ENCODE measurements at regions not wholly inside any gene's neighbourhood (a gene's known extent, or its start where the extent isn't known, plus 50 kb on each side); places are given as distances from the start of the nearest gene placed in this dataset.

DNA sequence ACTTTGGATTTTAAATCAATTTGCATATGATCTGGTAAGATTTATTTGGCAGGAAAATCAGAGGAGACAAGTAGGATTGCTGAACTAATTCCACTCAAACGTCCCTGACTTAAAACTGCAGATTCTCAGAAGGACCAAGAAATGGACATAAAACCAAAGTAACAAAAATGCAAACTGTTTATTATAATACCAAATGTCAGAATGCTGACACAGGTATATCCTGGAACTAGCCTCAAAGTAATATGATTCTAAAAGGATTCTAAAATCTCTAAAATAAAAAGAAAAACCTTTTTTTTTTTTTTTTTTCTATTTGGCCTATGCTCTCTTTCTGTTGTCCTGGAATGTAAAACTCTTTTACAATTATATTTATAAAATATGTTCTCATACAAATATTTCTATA, 74.4 kb upstream of the BTBD3 start:
- H2AFZ ChIP-seq (ENCODE audit: low read length) = no peak overlapping the region
- ChIA-PET CTCF (ENCODE audit: unreplicated experiment) (no interaction called here), POLR2A (no interaction called here)
- H3K27ac ChIP-seq (ENCODE audit: low read depth, low read length, poor library complexity, severe bottlenecking) = no peak overlapping the region
- intact Hi-C loops (cut with micrococcal nuclease; ENCODE audit: unreplicated experiment) = no loop called here
- H3K9me2 ChIP-seq (ENCODE audit: insufficient read depth, low read length) = no peaks in the 10 kb centered on the region
- DNase-seq (ENCODE audit: low spot score) = no peak
- H3K9me3 ChIP-seq (ENCODE audit: low read length) = no peaks in the 10 kb centered on the region
- BruUV-seq (replicated peaks) = no TSS peak
- no peaks in the 10 kb centered on the region for H3K79me2 ChIP-seq (ENCODE audit: insufficient read depth, low read depth, low read length)
- no peak overlapping the region for H3K4me2 ChIP-seq (ENCODE audit: low read length)
- TF ChIP-seq, protein P1, sequence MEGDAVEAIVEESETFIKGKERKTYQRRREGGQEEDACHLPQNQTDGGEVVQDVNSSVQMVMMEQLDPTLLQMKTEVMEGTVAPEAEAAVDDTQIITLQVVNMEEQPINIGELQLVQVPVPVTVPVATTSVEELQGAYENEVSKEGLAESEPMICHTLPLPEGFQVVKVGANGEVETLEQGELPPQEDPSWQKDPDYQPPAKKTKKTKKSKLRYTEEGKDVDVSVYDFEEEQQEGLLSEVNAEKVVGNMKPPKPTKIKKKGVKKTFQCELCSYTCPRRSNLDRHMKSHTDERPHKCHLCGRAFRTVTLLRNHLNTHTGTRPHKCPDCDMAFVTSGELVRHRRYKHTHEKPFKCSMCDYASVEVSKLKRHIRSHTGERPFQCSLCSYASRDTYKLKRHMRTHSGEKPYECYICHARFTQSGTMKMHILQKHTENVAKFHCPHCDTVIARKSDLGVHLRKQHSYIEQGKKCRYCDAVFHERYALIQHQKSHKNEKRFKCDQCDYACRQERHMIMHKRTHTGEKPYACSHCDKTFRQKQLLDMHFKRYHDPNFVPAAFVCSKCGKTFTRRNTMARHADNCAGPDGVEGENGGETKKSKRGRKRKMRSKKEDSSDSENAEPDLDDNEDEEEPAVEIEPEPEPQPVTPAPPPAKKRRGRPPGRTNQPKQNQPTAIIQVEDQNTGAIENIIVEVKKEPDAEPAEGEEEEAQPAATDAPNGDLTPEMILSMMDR (conservative IDR thresholded peaks at IDR 0.05; ENCODE audit: low read length) = no peak
- TF ChIP-seq EZH2phosphoT487 (IDR thresholded peaks at IDR 0.05; ENCODE audit: borderline replicate concordance, low read depth, low read length) = no peak
- no peak overlapping the region for H3K4me3 ChIP-seq (ENCODE audit: low read depth, low read length, poor library complexity, severe bottlenecking)
- no peaks in the 10 kb centered on the region for H3K4me1 ChIP-seq (ENCODE audit: insufficient read depth, low read length, poor library complexity, severe bottlenecking)
- no peaks in the 10 kb centered on the region for H3K36me3 ChIP-seq (ENCODE audit: insufficient read depth, low read length)
- no peaks in the 10 kb centered on the region for H4K20me1 ChIP-seq (ENCODE audit: insufficient read depth, low read length)

DNA sequence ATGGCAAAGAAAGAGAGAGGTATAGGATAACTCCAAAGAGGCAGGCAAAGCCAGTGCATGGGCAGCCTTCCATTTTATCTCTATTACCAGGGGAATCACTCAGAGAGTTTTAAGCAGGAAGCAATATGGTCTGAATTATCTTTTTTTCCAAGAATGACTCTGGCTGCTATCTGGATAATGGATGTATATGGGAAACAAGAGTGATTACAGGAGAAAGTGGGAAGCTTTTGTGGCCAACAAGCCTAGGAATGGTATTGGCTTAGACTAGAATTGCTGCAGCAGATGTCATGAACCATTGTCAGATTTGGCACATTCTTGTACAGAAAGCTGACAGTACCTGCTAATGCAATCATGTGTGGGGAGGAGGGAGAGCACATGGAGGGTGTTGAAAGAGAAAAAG, 73.0 kb upstream of the BTBD3 start:
- no peak for TF ChIP-seq EZH2phosphoT487 (IDR thresholded peaks at IDR 0.05; ENCODE audit: borderline replicate concordance, low read depth, low read length)
- TF ChIP-seq, protein P1 (conservative IDR thresholded peaks at IDR 0.05; ENCODE audit: low read length) = no peak
- Histone ChIP-seq H3K4me3 (ENCODE audit: low read depth, low read length, poor library complexity, severe bottlenecking) (no peak overlapping the region), H3K4me2 (ENCODE audit: low read length) (no peak overlapping the region), H3K9me3 (ENCODE audit: low read length) (no peaks in the 10 kb centered on the region), H3K36me3 (ENCODE audit: insufficient read depth, low read length) (no peaks in the 10 kb centered on the region), H3K4me1 (ENCODE audit: insufficient read depth, low read length, poor library complexity, severe bottlenecking) (no peaks in the 10 kb centered on the region), H3K27ac (ENCODE audit: low read depth, low read length, poor library complexity, severe bottlenecking) (no peak overlapping the region), H2AFZ (ENCODE audit: low read length) (no peak overlapping the region), H3K79me2 (ENCODE audit: insufficient read depth, low read depth, low read length) (no peaks in the 10 kb centered on the region), H4K20me1 (ENCODE audit: insufficient read depth, low read length) (no peaks in the 10 kb centered on the region), H3K9me2 (ENCODE audit: insufficient read depth, low read length) (no peaks in the 10 kb centered on the region)
- no TSS peak for BruUV-seq (replicated peaks)
- intact Hi-C loops (cut with micrococcal nuclease; ENCODE audit: unreplicated experiment) = no loop called here
- ChIA-PET CTCF (ENCODE audit: unreplicated experiment) (no interaction called here), POLR2A (interaction anchor here (0.9 kb wide), 1 partner anchor 48 kb away, joined by 3 read pairs; no protein-coding TSS in a partner anchor)
- no peak for DNase-seq (ENCODE audit: low spot score)

DNA sequence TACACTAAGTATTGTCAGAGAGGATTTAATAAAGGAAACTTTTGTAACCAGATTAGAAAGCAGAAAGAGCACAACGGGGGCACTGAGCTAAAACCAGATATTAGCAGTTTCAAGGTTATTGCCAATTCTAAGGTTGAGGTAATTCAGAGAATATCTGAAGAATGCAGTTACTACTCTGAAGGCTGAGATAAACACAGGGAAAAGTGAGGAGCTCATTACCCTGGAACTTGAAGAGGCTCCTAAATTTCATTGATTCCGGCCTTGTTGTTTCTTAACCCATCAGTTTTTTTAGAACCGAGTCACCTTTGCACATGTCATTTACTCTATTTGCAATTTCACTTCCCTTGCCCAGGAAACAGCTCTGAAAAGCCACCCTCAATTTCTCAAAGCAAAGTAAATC, 72.4 kb upstream of the BTBD3 start:
- Histone ChIP-seq H3K4me1 (ENCODE audit: insufficient read depth, low read length, poor library complexity, severe bottlenecking) (no peaks in the 10 kb centered on the region), H2AFZ (ENCODE audit: low read length) (no peak overlapping the region), H3K36me3 (ENCODE audit: insufficient read depth, low read length) (no peaks in the 10 kb centered on the region), H3K79me2 (ENCODE audit: insufficient read depth, low read depth, low read length) (no peaks in the 10 kb centered on the region), H3K4me2 (ENCODE audit: low read length) (no peak overlapping the region), H3K27ac (ENCODE audit: low read depth, low read length, poor library complexity, severe bottlenecking) (no peak overlapping the region), H3K4me3 (ENCODE audit: low read depth, low read length, poor library complexity, severe bottlenecking) (no peak overlapping the region), H3K9me3 (ENCODE audit: low read length) (no peaks in the 10 kb centered on the region), H4K20me1 (ENCODE audit: insufficient read depth, low read length) (no peaks in the 10 kb centered on the region), H3K9me2 (ENCODE audit: insufficient read depth, low read length) (no peaks in the 10 kb centered on the region)
- intact Hi-C loops (cut with micrococcal nuclease; ENCODE audit: unreplicated experiment) = no loop called here
- ChIA-PET POLR2A (interaction anchor here (0.6 to 0.9 kb wide), 2 partner anchors 33 to 48 kb away, joined by 3 to 5 read pairs; no protein-coding TSS in a partner anchor), CTCF (ENCODE audit: unreplicated experiment) (no interaction called here)
- TF ChIP-seq, protein P1 (conservative IDR thresholded peaks at IDR 0.05; ENCODE audit: low read length) = no peak
- no peak for TF ChIP-seq EZH2phosphoT487 (IDR thresholded peaks at IDR 0.05; ENCODE audit: borderline replicate concordance, low read depth, low read length)
- BruUV-seq (replicated peaks) = no TSS peak
- no peak for DNase-seq (ENCODE audit: low spot score)
